Myocyte (in vitro differentiated cells): ENCODE measurements at regions not wholly inside any gene's neighbourhood (a gene's known extent, or its start where the extent isn't known, plus 50 kb on each side); places are given as distances from the start of the nearest gene placed in this dataset.

ENCODE experiments used
- DNase-seq: peaks from one replicate; pipeline ENCODE4 v3.0.0-alpha.2; 2012; ENCODE audit warnings: low read depth

DNA sequence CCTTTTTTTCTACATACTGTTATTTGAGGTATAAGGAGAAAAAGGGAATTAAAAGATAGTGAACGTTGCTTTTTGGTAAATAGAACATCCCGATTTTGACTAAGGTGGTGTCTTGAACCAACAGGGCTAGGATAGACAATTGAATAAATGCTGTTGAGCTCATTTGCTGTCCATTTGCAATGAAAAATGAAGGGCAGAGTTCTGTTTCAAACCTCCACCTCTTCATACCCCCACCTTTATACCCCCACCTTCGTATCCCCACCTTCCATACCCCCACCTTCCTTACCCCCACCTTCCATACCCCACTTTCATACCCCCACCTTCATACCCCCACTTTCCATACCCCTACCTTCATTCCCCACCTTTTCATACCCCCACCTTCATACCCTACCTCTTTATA, 93.4 kb upstream of the NAA20 start:
- no peak for DNase-seq

- no peak for DNase-seq
Observed at GRCh38 chr20:19924255-19924654, 92.9 kb upstream of the NAA20 start.

GRCh38 chr20:19926591-19926990, 90.6 kb upstream of the NAA20 start:
- no peak for DNase-seq

- no peak for DNase-seq
Observed at GRCh38 chr20:19928328-19929011, 88.7 kb upstream of the NAA20 start.

GRCh38 chr20:19929012-19929360, 88.2 kb upstream of the NAA20 start:
- no peak for DNase-seq

DNA sequence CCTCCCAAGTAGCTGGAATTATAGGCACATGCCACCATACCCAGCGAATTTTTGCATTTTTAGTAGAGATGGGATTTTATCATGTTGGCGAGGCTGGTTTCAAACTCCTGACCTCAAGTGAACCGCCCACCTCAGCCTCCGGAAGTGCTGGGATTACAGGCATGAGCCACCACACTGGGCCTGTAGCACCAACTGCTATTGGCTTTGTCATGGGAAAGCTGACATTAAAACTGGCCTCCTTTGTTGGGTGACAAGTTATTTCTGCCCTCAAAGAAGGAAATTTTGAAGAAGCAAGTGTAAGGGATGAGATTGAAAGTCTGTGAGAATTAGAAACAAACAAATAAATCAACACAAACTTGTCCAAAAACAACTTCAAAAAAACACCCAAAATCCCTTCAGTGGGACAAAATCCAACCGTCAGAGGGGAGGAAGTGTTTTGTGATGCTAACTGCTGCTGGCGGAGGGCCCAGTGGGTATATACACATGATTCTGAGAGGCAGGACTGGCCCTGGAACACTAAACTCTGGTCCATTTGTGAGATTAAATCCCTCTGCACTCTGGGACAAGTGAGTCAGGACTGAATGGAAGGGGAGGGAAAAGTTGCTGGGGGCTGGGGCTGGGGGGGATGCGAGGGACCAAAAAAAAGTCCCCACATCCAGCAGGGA, 87.5 kb upstream of the NAA20 start:
- DNase-seq: no peak

DNA sequence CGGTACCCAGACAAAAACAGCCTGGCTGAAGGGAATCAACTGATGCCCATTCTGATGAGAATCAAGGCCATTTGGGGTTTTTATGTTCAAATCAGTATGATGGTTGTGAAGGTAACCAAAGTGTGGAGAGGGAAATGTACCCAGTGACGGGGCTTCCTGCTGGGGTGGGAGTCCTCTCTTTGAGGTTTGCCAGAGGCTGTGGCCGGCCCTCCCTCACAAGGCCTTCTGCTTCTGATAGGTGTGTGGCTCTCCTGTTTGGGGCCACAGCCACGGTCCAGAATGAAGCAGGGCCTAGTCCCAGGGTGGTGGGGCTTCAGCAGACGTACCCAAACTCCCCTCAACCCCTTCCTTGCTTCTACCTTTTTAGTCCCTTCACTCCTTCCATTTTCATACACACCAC, 86.7 kb upstream of the NAA20 start:
- no peak for DNase-seq

- peak; percentile 40 for DNase-seq
Observed at GRCh38 chr20:19932170-19932667, 84.9 kb upstream of the NAA20 start.

GRCh38 chr20:19934792-19935491, 82.2 kb upstream of the NAA20 start:
- peak; percentile 42 for DNase-seq

- no peak for DNase-seq
Observed at GRCh38 chr20:19935842-19936241, 81.3 kb upstream of the NAA20 start.

- no peak for DNase-seq
Observed at GRCh38 chr20:19936466-19937200, 80.5 kb upstream of the NAA20 start.

DNA sequence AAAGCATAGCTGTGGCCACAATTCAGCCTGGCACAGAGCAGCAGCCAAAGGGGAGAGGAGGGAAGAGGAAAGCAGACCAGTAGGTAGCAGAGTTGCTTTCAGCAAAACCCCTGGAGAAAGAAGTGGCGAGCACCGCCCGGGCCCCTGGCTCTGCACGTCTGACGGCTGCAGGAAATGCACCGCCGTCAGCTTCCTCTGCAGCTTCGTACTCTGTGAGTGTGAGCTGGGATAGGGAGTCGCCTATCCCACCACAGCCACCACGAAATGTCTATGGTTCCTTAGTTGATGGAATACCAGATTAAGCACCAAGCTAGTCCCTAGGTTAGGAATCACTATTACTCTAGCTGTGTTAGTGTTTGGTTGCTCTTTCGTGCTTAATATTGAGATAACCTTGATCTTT, 79.9 kb upstream of the NAA20 start:
- DNase-seq: no peak

DNA sequence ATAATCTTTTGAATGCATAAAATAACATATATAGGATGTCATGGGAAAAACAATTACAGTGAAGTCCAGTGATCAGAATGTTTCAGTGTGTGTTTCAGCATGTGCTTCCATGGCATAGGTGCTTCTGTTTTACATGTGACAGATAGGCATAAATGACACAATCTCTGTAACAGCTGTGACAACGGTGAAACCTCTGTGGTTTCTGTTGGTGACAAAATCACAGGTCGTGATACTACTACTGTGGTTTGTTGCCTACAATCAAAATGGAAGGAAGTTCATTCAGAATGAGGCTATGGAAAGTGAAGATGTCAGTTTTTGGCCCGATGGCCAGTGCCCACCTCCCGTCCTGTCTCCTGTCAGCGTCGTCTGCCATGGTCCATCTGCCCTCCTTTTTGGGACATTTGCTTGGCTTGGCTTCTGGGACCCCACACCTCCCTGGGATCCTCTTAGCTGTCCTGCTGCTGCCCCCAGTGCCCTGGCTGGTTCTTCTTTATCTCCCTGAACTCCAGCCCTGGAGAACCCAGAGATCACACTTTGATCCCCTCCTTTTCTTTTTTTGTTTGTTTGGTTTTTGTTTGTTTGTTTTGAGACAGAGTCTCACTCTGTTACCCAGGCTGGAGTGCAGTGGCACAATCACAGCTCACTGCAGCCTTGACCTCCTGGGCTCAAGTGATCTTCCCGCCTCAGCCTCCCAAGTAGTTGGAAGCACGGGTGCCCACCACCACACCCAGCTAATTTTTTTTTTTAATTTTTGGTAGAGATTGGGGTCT, 79.3 kb upstream of the NAA20 start:
- peak; percentile 42 for DNase-seq

DNA sequence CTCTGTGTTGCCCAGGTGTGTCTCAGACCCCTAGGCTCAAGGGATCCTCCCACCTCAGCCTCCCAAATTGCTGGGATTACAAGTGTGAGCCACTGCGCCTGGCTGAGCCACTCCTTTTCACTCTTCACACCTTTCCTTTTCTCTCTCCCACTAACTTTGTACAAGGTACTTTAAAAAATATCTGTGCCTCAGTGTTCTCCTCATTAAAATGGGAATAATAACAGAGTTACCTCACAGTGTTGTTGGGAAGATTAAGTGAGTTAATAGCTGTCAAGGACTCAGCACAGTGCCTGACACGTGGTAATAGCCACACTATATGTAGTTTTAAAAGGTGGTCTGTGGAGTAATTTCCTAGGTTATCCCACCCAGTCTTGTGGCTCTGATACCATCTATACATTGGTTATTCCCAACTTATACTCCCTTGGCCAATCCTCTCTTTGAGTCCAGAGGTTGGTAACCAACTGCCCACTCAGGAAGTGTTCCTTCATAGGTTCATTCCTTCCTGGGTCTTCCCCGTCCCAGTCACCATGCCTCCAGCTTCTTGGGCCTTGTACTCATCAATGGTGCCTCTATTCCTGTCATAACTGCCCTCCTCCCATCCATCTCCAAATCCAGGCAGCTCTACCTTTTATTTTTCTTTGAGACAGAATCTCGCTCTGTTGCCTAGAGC, 78.6 kb upstream of the NAA20 start:
- DNase-seq: no peak

DNA sequence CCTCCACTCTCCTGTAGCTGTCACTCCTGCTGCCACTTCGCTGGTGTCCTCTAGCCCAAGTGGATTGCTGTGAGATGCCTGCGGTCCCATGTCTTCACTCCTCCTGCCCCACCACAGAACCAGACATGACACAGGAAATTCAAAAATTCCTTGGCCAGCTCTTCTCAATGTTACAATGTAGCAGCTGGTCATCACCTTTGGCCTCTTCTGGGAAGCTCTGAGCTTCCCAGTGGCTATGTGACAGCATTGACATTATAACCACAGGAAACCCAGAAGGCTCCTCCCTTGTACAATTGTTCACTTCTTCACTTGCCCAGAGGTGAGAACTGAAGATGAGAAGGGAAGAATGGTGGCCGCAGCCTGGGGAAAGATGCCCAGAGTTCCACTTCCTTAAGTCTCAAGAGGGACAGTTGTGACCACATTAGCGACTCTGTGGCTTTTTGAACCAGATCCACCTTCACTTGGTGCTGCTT, 76.1 kb upstream of the NAA20 start:
- DNase-seq: peak; percentile 87

DNA sequence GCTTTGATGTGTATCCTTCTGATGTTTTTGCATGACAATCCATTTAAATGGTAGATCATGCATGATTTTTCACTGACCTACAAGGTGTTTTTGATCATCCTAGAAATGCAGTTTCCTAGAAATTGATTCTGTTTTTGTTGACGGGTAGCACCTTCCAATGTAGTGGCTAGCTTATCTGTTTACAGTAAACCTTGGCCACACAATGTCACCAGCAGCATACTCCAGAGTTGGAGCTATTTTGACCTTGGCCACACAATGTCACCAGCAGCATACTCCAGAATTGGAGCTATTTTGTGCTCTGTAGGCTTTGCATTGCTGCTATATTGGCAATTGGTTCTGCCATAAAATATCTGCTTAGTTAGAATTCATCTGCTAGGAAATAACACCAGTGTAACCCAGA, 74.6 kb upstream of the NAA20 start:
- no peak for DNase-seq

GRCh38 chr20:19943061-19943521, 74.1 kb upstream of the NAA20 start:
- DNase-seq: no peak

GRCh38 chr20:19944772-19945459, 72.2 kb upstream of the NAA20 start:
- DNase-seq: peak; percentile 64
